ENCODE measurements at regions not wholly inside any gene's neighbourhood (a gene's known extent, or its start where the extent isn't known, plus 50 kb on each side); places are given as distances from the start of the nearest gene placed in this dataset.
"Not testable (repeated sequence)": the region's sequence is repeated elsewhere in the genome, so short reads cannot be mapped to it uniquely, and the experiment has no call there.

- TF ChIP-seq POLR2A (IDR thresholded peaks at IDR 0.05; ENCODE audit: low read depth) (no peak), CTCF (IDR thresholded peaks at IDR 0.05) (no peak), EP300 (IDR thresholded peaks at IDR 0.05) (no peak), POLR2AphosphoS5 (IDR thresholded peaks at IDR 0.05) (no peak)
- 95% methylated on average over 1 of the region's 1 CpG for WGBS
- intact Hi-C loops (cut with DNase I), result no loop called here
- H3K27ac ChIP-seq (replicated peaks in 1 of 4), result no peak overlapping the region
- DNase-seq (ENCODE audit: extremely low spot score), result no peak
- no peak overlapping the region for H3K4me3 ChIP-seq
- H3K4me1 ChIP-seq, result no peaks in the 10 kb centered on the region
- H3K27me3 ChIP-seq, result no peaks in the 10 kb centered on the region
- H3K36me3 ChIP-seq, result no peaks in the 10 kb centered on the region
- H3K9me3 ChIP-seq, result peaks cover 0 to 10% (median 8%) of the 10 kb centered on the region in 4 donors
Measured at GRCh38 chr5:158039441-158039840, 180.5 kb upstream of the CLINT1 start.

- H3K9me3 ChIP-seq, result peaks cover 0 to 14% (median 12%) of the 10 kb centered on the region in 4 donors
- DNase-seq (ENCODE audit: extremely low spot score); H3K4me3 ChIP-seq; H3K27ac ChIP-seq (replicated peaks in 1 of 4); H3K36me3 ChIP-seq; H3K27me3 ChIP-seq; H3K4me1 ChIP-seq; intact Hi-C loops (cut with DNase I): not testable (repeated sequence)
- WGBS, result 95% methylated on average over 20 of the region's 31 CpGs
Measured at GRCh38 chr5:158036983-158037595, 178.1 kb upstream of the CLINT1 start.

GRCh38 chr5:158034586-158034985, 175.6 kb upstream of the CLINT1 start:
- H3K9me3 ChIP-seq, result peaks cover 0 to 14% (median 12%) of the 10 kb centered on the region in 4 donors
- H3K27me3 ChIP-seq; H3K4me1 ChIP-seq; intact Hi-C loops (cut with DNase I); H3K4me3 ChIP-seq; H3K27ac ChIP-seq (replicated peaks in 1 of 4); DNase-seq (ENCODE audit: extremely low spot score); H3K36me3 ChIP-seq: not testable (repeated sequence)
- 89% methylated on average over 6 of the region's 6 CpGs for WGBS

- WGBS, result 56% methylated on average over 1 of the region's 1 CpG
- TF ChIP-seq POLR2AphosphoS5 (IDR thresholded peaks at IDR 0.05) (no peak), EP300 (IDR thresholded peaks at IDR 0.05) (no peak), POLR2A (IDR thresholded peaks at IDR 0.05; ENCODE audit: low read depth) (no peak), CTCF (IDR thresholded peaks at IDR 0.05) (no peak)
- intact Hi-C loops (cut with DNase I), result no loop called here
- Histone ChIP-seq H3K36me3 (no peaks in the 10 kb centered on the region), H3K27ac (replicated peaks in 1 of 4) (no peak overlapping the region), H3K9me3 (peaks cover 0 to 14% (median 12%) of the 10 kb centered on the region in 4 donors), H3K4me3 (no peak overlapping the region), H3K4me1 (no peaks in the 10 kb centered on the region), H3K27me3 (no peaks in the 10 kb centered on the region)
- DNase-seq (ENCODE audit: extremely low spot score), result no peak
Measured at GRCh38 chr5:158033724-158034123, 174.8 kb upstream of the CLINT1 start.

- no peak for DNase-seq (ENCODE audit: extremely low spot score)
- intact Hi-C loops (cut with DNase I), result no loop called here
- H3K36me3 ChIP-seq, result no peaks in the 10 kb centered on the region
- no peaks in the 10 kb centered on the region for H3K27me3 ChIP-seq
- no peak for TF ChIP-seq EP300 (IDR thresholded peaks at IDR 0.05)
- TF ChIP-seq POLR2AphosphoS5 (IDR thresholded peaks at IDR 0.05), result no peak
- TF ChIP-seq POLR2A (IDR thresholded peaks at IDR 0.05; ENCODE audit: low read depth), result no peak
- no peaks in the 10 kb centered on the region for H3K4me1 ChIP-seq
- 87% methylated on average over 5 of the region's 5 CpGs for WGBS
- H3K4me3 ChIP-seq, result no peak overlapping the region
- peaks cover 0 to 14% (median 12%) of the 10 kb centered on the region in 4 donors for H3K9me3 ChIP-seq
- no peak overlapping the region for H3K27ac ChIP-seq (replicated peaks in 1 of 4)
Measured at GRCh38 chr5:158033076-158033475, 174.1 kb upstream of the CLINT1 start.

GRCh38 chr5:158032246-158032645, 173.3 kb upstream of the CLINT1 start:
- TF ChIP-seq CTCF (IDR thresholded peaks at IDR 0.05), result no peak
- TF ChIP-seq POLR2A (IDR thresholded peaks at IDR 0.05; ENCODE audit: low read depth), result no peak
- TF ChIP-seq EP300 (IDR thresholded peaks at IDR 0.05), result no peak
- no peak for TF ChIP-seq POLR2AphosphoS5 (IDR thresholded peaks at IDR 0.05)
- DNase-seq (ENCODE audit: extremely low spot score), result no peak
- Histone ChIP-seq H3K4me1 (no peaks in the 10 kb centered on the region), H3K27me3 (no peaks in the 10 kb centered on the region), H3K9me3 (peaks cover 0 to 14% (median 12%) of the 10 kb centered on the region in 4 donors), H3K36me3 (no peaks in the 10 kb centered on the region), H3K27ac (replicated peaks in 1 of 4) (no peak overlapping the region), H3K4me3 (no peak overlapping the region)
- WGBS, result 79% methylated on average over 1 of the region's 1 CpG
- intact Hi-C loops (cut with DNase I), result no loop called here

Data from esophagus muscularis mucosa (tissue), 4 donors.